ENCODE measurements at regions not wholly inside any gene's neighbourhood (a gene's known extent, or its start where the extent isn't known, plus 50 kb on each side); places are given as distances from the start of the nearest gene placed in this dataset.
A peak's percentile ranks its signal among the peaks of the same experiment; 100 is the strongest.

GRCh38 chr3:27939521-27939920 lies 217.4 kb upstream of the EOMES start:
- no peak for DNase-seq (ENCODE audit: insufficient read length, low spot score)
- no peak for TF ChIP-seq POLR2A (IDR thresholded peaks at IDR 0.05; ENCODE audit: low read depth, low read length)
- no peak for FAIRE-seq

- FAIRE-seq = peak; percentile 84
- DNase-seq (ENCODE audit: insufficient read length, low spot score) = peak; percentile 6
- no peak for TF ChIP-seq POLR2A (IDR thresholded peaks at IDR 0.05; ENCODE audit: low read depth, low read length)
Observed at GRCh38 chr3:27939940-27940339, 217.8 kb upstream of the EOMES start.

GRCh38 chr3:27943106-27943505 lies 221.0 kb upstream of the EOMES start:
- no peak for DNase-seq (ENCODE audit: insufficient read length, low spot score)
- no peak for FAIRE-seq
- no peak for TF ChIP-seq POLR2A (IDR thresholded peaks at IDR 0.05; ENCODE audit: low read depth, low read length)

GRCh38 chr3:27945229-27945628 lies 223.1 kb upstream of the EOMES start:
- no peak for TF ChIP-seq POLR2A (IDR thresholded peaks at IDR 0.05; ENCODE audit: low read depth, low read length)
- DNase-seq (ENCODE audit: insufficient read length, low spot score) (no peak), FAIRE-seq (no peak)

- no peak for TF ChIP-seq POLR2A (IDR thresholded peaks at IDR 0.05; ENCODE audit: low read depth, low read length)
- no peak for DNase-seq (ENCODE audit: insufficient read length, low spot score)
- FAIRE-seq = peak; percentile 96
Observed at GRCh38 chr3:27960133-27960532, 238.0 kb upstream of the EOMES start.

- no peak for TF ChIP-seq POLR2A (IDR thresholded peaks at IDR 0.05; ENCODE audit: low read depth, low read length)
- FAIRE-seq (no peak), DNase-seq (ENCODE audit: insufficient read length, low spot score) (no peak)
Observed at GRCh38 chr3:27963519-27963918, 241.4 kb upstream of the EOMES start.

- FAIRE-seq (no peak), DNase-seq (ENCODE audit: insufficient read length, low spot score) (no peak)
- no peak for TF ChIP-seq POLR2A (IDR thresholded peaks at IDR 0.05; ENCODE audit: low read depth, low read length)
Observed at GRCh38 chr3:27971600-27971999, 249.5 kb upstream of the EOMES start.

- DNase-seq (ENCODE audit: insufficient read length, low spot score) (no peak), FAIRE-seq (peak; percentile 6)
- no peak for TF ChIP-seq POLR2A (IDR thresholded peaks at IDR 0.05; ENCODE audit: low read depth, low read length)
Observed at GRCh38 chr3:27976933-27977332, 254.8 kb upstream of the EOMES start.

GRCh38 chr3:27978440-27978839 lies 256.3 kb upstream of the EOMES start:
- FAIRE-seq (no peak), DNase-seq (ENCODE audit: insufficient read length, low spot score) (no peak)
- no peak for TF ChIP-seq POLR2A (IDR thresholded peaks at IDR 0.05; ENCODE audit: low read depth, low read length)

GRCh38 chr3:27985369-27986035 lies 255.9 kb upstream of the CMC1 start:
- no peak for FAIRE-seq
- no peak for DNase-seq (ENCODE audit: insufficient read length, low spot score)
- no peak for TF ChIP-seq POLR2A (IDR thresholded peaks at IDR 0.05; ENCODE audit: low read depth, low read length)

- peak; percentile 23 for FAIRE-seq
Observed at GRCh38 chr3:27986234-27986879, 255.1 kb upstream of the CMC1 start.

GRCh38 chr3:27990324-27990723 lies 251.1 kb upstream of the CMC1 start:
- DNase-seq (ENCODE audit: insufficient read length, low spot score) (no peak), FAIRE-seq (no peak)

More at GRCh38 chr3:27986234-27986879, 255.1 kb upstream of the CMC1 start:
- TF ChIP-seq POLR2A (IDR thresholded peaks at IDR 0.05; ENCODE audit: low read depth, low read length) = no peak
- DNase-seq (ENCODE audit: insufficient read length, low spot score) = no peak

GRCh38 chr3:27990837-27991236 lies 250.6 kb upstream of the CMC1 start:
- DNase-seq (ENCODE audit: insufficient read length, low spot score) (no peak), FAIRE-seq (no peak)
- no peak for TF ChIP-seq POLR2A (IDR thresholded peaks at IDR 0.05; ENCODE audit: low read depth, low read length)

More at GRCh38 chr3:27990324-27990723, 251.1 kb upstream of the CMC1 start:
- TF ChIP-seq POLR2A (IDR thresholded peaks at IDR 0.05; ENCODE audit: low read depth, low read length) = no peak

- no peak for TF ChIP-seq POLR2A (IDR thresholded peaks at IDR 0.05; ENCODE audit: low read depth, low read length)
- DNase-seq (ENCODE audit: insufficient read length, low spot score) = no peak
- FAIRE-seq = no peak
Observed at GRCh38 chr3:27993051-27993450, 248.4 kb upstream of the CMC1 start.

GRCh38 chr3:28000608-28001007 lies 240.8 kb upstream of the CMC1 start:
- DNase-seq (ENCODE audit: insufficient read length, low spot score) (no peak), FAIRE-seq (no peak)

More at GRCh38 chr3:28000608-28001007, 240.8 kb upstream of the CMC1 start:
- TF ChIP-seq POLR2A (IDR thresholded peaks at IDR 0.05; ENCODE audit: low read depth, low read length) = no peak
